IMR-90 (cell line): ENCODE measurements at regions not wholly inside any gene's neighbourhood (a gene's known extent, or its start where the extent isn't known, plus 50 kb on each side); places are given as distances from the start of the nearest gene placed in this dataset.

Experiments used
- BHLHE40 ChIP-seq: fragments of 150-350 bp; IDR thresholded peaks from 2 replicates; pipeline ENCODE4 v1.6.1; 2016; ENCODE audit warnings: mild to moderate bottlenecking, low read depth, low read length
- CHD1 ChIP-seq: IDR thresholded peaks from 2 replicates; pipeline ENCODE4 v1.6.1; 2012; ENCODE audit warnings: low read depth, low read length, improper control_type of control experiment
- CTCF ChIP-seq: conservative IDR thresholded peaks from 2 replicates; pipeline ENCODE4 v1.5.1; 2012; ENCODE audit warnings: mild to moderate bottlenecking, low read depth, low read length, improper control_type of control experiment
- RAD21 ChIP-seq: IDR thresholded peaks from 2 replicates; pipeline ENCODE4 v1.6.1; 2012; ENCODE audit warnings: low read length, improper control_type of control experiment
- RFX5 ChIP-seq: IDR thresholded peaks from 2 replicates; pipeline ENCODE4 v1.8.0; 2012; ENCODE audit warnings: low read depth, mild to moderate bottlenecking, low read length, moderate library complexity
- USF2 ChIP-seq: fragments of 150-350 bp; IDR thresholded peaks from 2 replicates; pipeline ENCODE4 v1.6.1; 2017; ENCODE audit warnings: mild to moderate bottlenecking, antibody characterized with exemption, low read length, low read depth

GRCh38 chr22:44362249-44363012 is 49.7 kb upstream of the SHISAL1 start:
- TF ChIP-seq CTCF (no peak), RAD21 (no peak), RFX5 (no peak), BHLHE40 (no peak), USF2 (no peak), CHD1 (no peak)
